Ecto neural progenitor cell (in vitro differentiated cells): ENCODE measurements at regions not wholly inside any gene's neighbourhood (a gene's known extent, or its start where the extent isn't known, plus 50 kb on each side); places are given as distances from the start of the nearest gene placed in this dataset.

Source experiments
- DNase-seq: peaks from one replicate; pipeline ENCODE4 v3.0.0-alpha.2; 2018; ENCODE audit warnings: low spot score

- no peak for DNase-seq
These were observed 306.7 kb downstream of the RDH14 start for GRCh38 chr2:18253686-18254197.

- DNase-seq: no peak
These were observed 309.0 kb downstream of the RDH14 start for GRCh38 chr2:18251486-18251885.

- DNase-seq: no peak
These were observed 313.0 kb downstream of the RDH14 start for GRCh38 chr2:18247282-18248110.

GRCh38 chr2:18245375-18245774 lies 315.1 kb downstream of the RDH14 start:
- no peak for DNase-seq

GRCh38 chr2:18244845-18245244 lies 315.6 kb downstream of the RDH14 start:
- DNase-seq: no peak

- DNase-seq: no peak
These were observed 316.6 kb downstream of the RDH14 start for GRCh38 chr2:18243816-18244215.

- no peak for DNase-seq
These were observed 317.7 kb downstream of the RDH14 start for GRCh38 chr2:18242716-18243115.

GRCh38 chr2:18238209-18238608 lies 322.2 kb downstream of the RDH14 start:
- no peak for DNase-seq

GRCh38 chr2:18237298-18237697 lies 323.2 kb downstream of the RDH14 start:
- no peak for DNase-seq

GRCh38 chr2:18232731-18233438 lies 327.6 kb downstream of the RDH14 start:
- no peak for DNase-seq

- DNase-seq: no peak
These were observed 329.8 kb downstream of the RDH14 start for GRCh38 chr2:18230668-18231067.

GRCh38 chr2:18219676-18220075 lies 340.8 kb downstream of the RDH14 start:
- DNase-seq: no peak

- DNase-seq: no peak
These were observed 339.9 kb downstream of the KCNS3 start for GRCh38 chr2:18218160-18218933.

GRCh38 chr2:18214936-18215335 lies 336.5 kb downstream of the KCNS3 start:
- no peak for DNase-seq

GRCh38 chr2:18213986-18214385 lies 335.5 kb downstream of the KCNS3 start:
- no peak for DNase-seq

GRCh38 chr2:18209934-18210639 lies 331.6 kb downstream of the KCNS3 start:
- no peak for DNase-seq

- no peak for DNase-seq
These were observed 330.5 kb downstream of the KCNS3 start for GRCh38 chr2:18208956-18209355.

GRCh38 chr2:18200771-18201170 lies 322.3 kb downstream of the KCNS3 start:
- no peak for DNase-seq

GRCh38 chr2:18198677-18199076 lies 320.2 kb downstream of the KCNS3 start:
- no peak for DNase-seq

GRCh38 chr2:18194161-18194560 lies 315.7 kb downstream of the KCNS3 start:
- DNase-seq: no peak

GRCh38 chr2:18186816-18187613 lies 308.5 kb downstream of the KCNS3 start:
- no peak for DNase-seq
